ENCODE measurements at regions not wholly inside any gene's neighbourhood (a gene's known extent, or its start where the extent isn't known, plus 50 kb on each side); places are given as distances from the start of the nearest gene placed in this dataset.

DNA sequence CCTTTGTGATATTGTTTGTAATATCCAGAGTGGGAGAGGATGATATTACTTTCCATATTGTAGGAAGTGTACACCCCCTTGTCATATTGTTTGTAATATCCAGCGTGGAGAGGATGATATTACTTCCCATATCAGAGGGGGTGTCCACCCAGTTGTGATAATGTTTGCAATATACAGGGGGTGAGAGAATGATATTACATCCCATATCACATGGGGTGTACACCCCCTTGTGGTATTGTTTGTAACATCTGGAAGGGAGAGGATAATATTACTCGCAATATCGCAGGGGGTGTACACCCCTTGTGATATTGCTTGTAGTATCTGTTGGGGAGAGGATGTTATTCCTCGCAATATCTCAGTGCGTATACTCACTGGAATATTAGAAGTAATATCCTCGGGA lies 61.5 kb downstream of the PRSS23 start:
- 80 to 100% methylated on average over 2 to 6 of the region's 6 CpGs for WGBS, 2 experiments (ENCODE audit: insufficient coverage in 1 of 2, insufficient read length in 1 of 2)
- Histone ChIP-seq H3K4me1 (ENCODE audit: control insufficient read depth, insufficient read depth, low read length) (no peaks in the 10 kb centered on the region), H3K36me3 (ENCODE audit: control insufficient read depth, insufficient read depth, low read length) (no peaks in the 10 kb centered on the region), H3K27me3 (ENCODE audit: control insufficient read depth, insufficient read depth, low read length, poor library complexity, severe bottlenecking) (peaks cover 30% of the 10 kb centered on the region), H3K9me3 (ENCODE audit: control insufficient read depth, low read length) (no peaks in the 10 kb centered on the region), H3K27ac (ENCODE audit: low read depth, low read length) (no peak overlapping the region), H3K4me3 (ENCODE audit: low read length) (no peak overlapping the region), H3K9ac (ENCODE audit: extremely low read depth, low read length, poor library complexity, severe bottlenecking) (no peak overlapping the region)
- no peak overlapping the region for H3K27ac Mint-ChIP-seq
- H3K27me3 Mint-ChIP-seq (ENCODE audit: insufficient read depth) = peaks cover 25% of the 10 kb centered on the region
- H3K36me3 Mint-ChIP-seq (ENCODE audit: low read depth) = no peaks in the 10 kb centered on the region
- TF ChIP-seq, protein P1, sequence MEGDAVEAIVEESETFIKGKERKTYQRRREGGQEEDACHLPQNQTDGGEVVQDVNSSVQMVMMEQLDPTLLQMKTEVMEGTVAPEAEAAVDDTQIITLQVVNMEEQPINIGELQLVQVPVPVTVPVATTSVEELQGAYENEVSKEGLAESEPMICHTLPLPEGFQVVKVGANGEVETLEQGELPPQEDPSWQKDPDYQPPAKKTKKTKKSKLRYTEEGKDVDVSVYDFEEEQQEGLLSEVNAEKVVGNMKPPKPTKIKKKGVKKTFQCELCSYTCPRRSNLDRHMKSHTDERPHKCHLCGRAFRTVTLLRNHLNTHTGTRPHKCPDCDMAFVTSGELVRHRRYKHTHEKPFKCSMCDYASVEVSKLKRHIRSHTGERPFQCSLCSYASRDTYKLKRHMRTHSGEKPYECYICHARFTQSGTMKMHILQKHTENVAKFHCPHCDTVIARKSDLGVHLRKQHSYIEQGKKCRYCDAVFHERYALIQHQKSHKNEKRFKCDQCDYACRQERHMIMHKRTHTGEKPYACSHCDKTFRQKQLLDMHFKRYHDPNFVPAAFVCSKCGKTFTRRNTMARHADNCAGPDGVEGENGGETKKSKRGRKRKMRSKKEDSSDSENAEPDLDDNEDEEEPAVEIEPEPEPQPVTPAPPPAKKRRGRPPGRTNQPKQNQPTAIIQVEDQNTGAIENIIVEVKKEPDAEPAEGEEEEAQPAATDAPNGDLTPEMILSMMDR (conservative IDR thresholded peaks at IDR 0.05) = no peak
- H3K4me3 Mint-ChIP-seq = no peak overlapping the region
- no peaks in the 10 kb centered on the region for H3K4me1 Mint-ChIP-seq
- no peaks in the 10 kb centered on the region for H3K9me3 Mint-ChIP-seq
- DNase-seq = no peak

DNA sequence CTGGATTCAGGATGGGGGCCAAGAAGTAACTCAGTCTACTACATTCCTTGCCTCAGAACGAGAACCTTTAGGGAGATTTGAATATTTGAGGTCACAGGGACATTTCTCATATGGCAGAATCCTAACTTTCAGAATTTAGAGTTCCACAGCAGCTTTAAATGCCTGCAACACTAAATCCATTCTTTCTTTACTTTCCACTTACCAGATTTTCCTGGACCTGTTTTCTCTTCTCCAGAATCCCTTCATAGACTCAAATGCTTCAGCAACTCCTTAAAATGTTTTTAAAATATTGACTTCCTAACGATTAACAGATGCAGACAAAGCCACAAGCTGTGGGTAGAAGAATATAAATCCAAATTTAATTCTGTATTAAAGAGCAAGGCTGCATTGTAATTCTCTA lies 63.1 kb downstream of the PRSS23 start:
- Mint-ChIP-seq H3K36me3 (ENCODE audit: low read depth) (no peaks in the 10 kb centered on the region), H3K27ac (no peak overlapping the region), H3K9me3 (no peaks in the 10 kb centered on the region), H3K27me3 (ENCODE audit: insufficient read depth) (peaks cover 18% of the 10 kb centered on the region), H3K4me1 (no peaks in the 10 kb centered on the region), H3K4me3 (no peak overlapping the region)
- no peaks in the 10 kb centered on the region for H3K4me1 ChIP-seq (ENCODE audit: control insufficient read depth, insufficient read depth, low read length)
- no peak overlapping the region for H3K27ac ChIP-seq (ENCODE audit: low read depth, low read length)
- H3K36me3 ChIP-seq (ENCODE audit: control insufficient read depth, insufficient read depth, low read length) = no peaks in the 10 kb centered on the region
- TF ChIP-seq, protein P1 (conservative IDR thresholded peaks at IDR 0.05) = no peak
- H3K9me3 ChIP-seq (ENCODE audit: control insufficient read depth, low read length) = no peaks in the 10 kb centered on the region
- no peak overlapping the region for H3K4me3 ChIP-seq (ENCODE audit: low read length)
- H3K9ac ChIP-seq (ENCODE audit: extremely low read depth, low read length, poor library complexity, severe bottlenecking) = no peak overlapping the region
- WGBS, 2 experiments (ENCODE audit: insufficient coverage in 1 of 2, insufficient read length in 1 of 2) = 61 to 72% methylated on average over 2 of the region's 2 CpGs
- H3K27me3 ChIP-seq (ENCODE audit: control insufficient read depth, insufficient read depth, low read length, poor library complexity, severe bottlenecking) = peaks cover 23% of the 10 kb centered on the region
- DNase-seq = no peak

DNA sequence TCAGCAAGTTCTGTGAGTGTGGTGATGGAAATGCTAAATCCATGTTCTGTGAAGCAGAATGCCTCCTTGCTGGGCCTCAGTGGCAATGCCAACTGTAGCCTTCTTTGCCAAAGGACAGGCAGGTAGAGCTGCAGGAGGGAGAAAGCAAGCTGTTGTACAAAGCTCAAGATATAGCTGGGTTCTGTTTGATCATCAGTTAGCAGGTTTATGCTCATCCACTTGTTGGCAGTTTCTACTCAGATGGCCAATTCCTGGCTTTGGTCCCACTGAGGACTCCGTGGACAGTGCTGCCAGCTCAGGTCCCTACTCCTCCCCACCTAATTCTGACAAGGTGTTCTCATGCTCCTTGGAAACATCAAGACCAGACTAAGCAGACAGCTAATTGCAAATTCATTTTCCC lies 65.1 kb downstream of the PRSS23 start:
- TF ChIP-seq, protein P1 (conservative IDR thresholded peaks at IDR 0.05) = no peak
- Histone ChIP-seq H3K4me1 (ENCODE audit: control insufficient read depth, insufficient read depth, low read length) (no peaks in the 10 kb centered on the region), H3K4me3 (ENCODE audit: low read length) (no peak overlapping the region), H3K27ac (ENCODE audit: low read depth, low read length) (no peak overlapping the region), H3K9me3 (ENCODE audit: control insufficient read depth, low read length) (no peaks in the 10 kb centered on the region), H3K27me3 (ENCODE audit: control insufficient read depth, insufficient read depth, low read length, poor library complexity, severe bottlenecking) (peaks cover 6% of the 10 kb centered on the region), H3K9ac (ENCODE audit: extremely low read depth, low read length, poor library complexity, severe bottlenecking) (no peak overlapping the region), H3K36me3 (ENCODE audit: control insufficient read depth, insufficient read depth, low read length) (no peaks in the 10 kb centered on the region)
- no peak overlapping the region for H3K4me3 Mint-ChIP-seq
- H3K36me3 Mint-ChIP-seq (ENCODE audit: low read depth) = no peaks in the 10 kb centered on the region
- no peaks in the 10 kb centered on the region for H3K4me1 Mint-ChIP-seq
- H3K27ac Mint-ChIP-seq = no peak overlapping the region
- H3K9me3 Mint-ChIP-seq = no peaks in the 10 kb centered on the region
- WGBS, 2 experiments (ENCODE audit: insufficient coverage in 1 of 2, insufficient read length in 1 of 2) = 80 to 93% methylated on average over 1 of the region's 1 CpG
- no peak for DNase-seq
- peaks cover 3% of the 10 kb centered on the region for H3K27me3 Mint-ChIP-seq (ENCODE audit: insufficient read depth)
